GM06990 (cell line): ENCODE measurements at regions not wholly inside any gene's neighbourhood (a gene's known extent, or its start where the extent isn't known, plus 50 kb on each side); places are given as distances from the start of the nearest gene placed in this dataset.

Source experiments
- DNase-seq: peaks from one replicate; pipeline ENCODE4 v3.0.0-alpha.2; 2011; ENCODE audit not compliant: insufficient read length; ENCODE audit errors: extremely low read depth
- H3K27me3 ChIP-seq: replicated peaks from 2 replicates; pipeline ENCODE4 v1.6.0; 2011; ENCODE audit warnings: low read length; ENCODE audit not compliant: control insufficient read depth, insufficient read depth
- H3K36me3 ChIP-seq: 2 replicates; pipeline ENCODE4 v1.5.1; 2011; ENCODE audit warnings: low read length; ENCODE audit not compliant: control insufficient read depth, insufficient read depth
- H3K4me3 ChIP-seq: replicated peaks from 2 replicates; pipeline ENCODE4 v1.5.1; 2011; ENCODE audit warnings: low read depth, mild to moderate bottlenecking, control low read depth, low read length
- TF ChIP-seq, protein P1 (sequence below): IDR thresholded peaks from 2 replicates; pipeline ENCODE4 v1.5.1; 2011; ENCODE audit warnings: low read length, control low read depth, mild to moderate bottlenecking, inconsistent platforms; ENCODE audit not compliant: insufficient read depth, poor library complexity, severe bottlenecking

DNA sequence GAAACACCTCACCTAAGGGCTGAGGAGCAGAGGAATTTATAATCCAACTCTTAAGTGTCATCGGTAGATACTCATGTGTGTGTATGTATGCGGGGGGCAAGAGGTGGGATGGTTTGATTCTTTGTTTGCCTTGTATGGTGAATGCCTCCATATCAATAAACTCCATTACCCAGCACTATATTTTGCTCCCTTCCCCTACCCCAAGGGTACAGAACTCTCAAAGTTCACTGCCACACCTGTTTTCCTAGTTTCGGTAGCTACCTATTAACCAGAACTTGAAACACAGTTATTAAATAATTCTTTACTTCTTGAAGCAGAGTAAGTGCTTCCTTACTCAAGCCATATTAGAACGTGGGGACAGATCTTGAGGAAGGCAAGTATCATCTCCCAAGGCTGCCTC is 400.8 kb upstream of the SUCLG2 start:
- TF ChIP-seq, protein P1, sequence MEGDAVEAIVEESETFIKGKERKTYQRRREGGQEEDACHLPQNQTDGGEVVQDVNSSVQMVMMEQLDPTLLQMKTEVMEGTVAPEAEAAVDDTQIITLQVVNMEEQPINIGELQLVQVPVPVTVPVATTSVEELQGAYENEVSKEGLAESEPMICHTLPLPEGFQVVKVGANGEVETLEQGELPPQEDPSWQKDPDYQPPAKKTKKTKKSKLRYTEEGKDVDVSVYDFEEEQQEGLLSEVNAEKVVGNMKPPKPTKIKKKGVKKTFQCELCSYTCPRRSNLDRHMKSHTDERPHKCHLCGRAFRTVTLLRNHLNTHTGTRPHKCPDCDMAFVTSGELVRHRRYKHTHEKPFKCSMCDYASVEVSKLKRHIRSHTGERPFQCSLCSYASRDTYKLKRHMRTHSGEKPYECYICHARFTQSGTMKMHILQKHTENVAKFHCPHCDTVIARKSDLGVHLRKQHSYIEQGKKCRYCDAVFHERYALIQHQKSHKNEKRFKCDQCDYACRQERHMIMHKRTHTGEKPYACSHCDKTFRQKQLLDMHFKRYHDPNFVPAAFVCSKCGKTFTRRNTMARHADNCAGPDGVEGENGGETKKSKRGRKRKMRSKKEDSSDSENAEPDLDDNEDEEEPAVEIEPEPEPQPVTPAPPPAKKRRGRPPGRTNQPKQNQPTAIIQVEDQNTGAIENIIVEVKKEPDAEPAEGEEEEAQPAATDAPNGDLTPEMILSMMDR: no peak
- Histone ChIP-seq H3K4me3 (no peak overlapping the region), H3K36me3 (no peaks in the 10 kb centered on the region), H3K27me3 (no peaks in the 10 kb centered on the region)
- no peak for DNase-seq

DNA sequence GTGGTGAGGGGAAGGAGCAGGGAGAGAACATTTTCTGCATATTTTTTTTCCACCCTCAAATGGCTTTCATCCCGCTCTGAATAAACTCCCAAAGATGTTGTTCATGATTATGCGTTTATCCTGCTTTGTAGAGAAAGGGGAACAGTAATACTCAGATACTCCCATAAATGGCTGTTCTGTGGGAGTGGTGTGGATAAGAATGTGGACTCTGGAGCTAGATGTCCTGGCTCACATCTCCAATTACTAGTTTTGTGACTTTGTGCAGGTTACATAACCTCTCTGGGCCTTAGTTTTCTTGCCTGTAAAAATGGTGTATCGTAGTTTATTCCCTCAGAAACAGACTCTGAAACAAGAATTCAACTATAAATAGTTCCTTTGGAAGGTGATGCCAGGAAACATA is 395.4 kb upstream of the SUCLG2 start:
- TF ChIP-seq, protein P1: no peak
- no peak overlapping the region for H3K4me3 ChIP-seq
- H3K36me3 ChIP-seq: no peaks in the 10 kb centered on the region
- no peak for DNase-seq
- H3K27me3 ChIP-seq: no peaks in the 10 kb centered on the region

DNA sequence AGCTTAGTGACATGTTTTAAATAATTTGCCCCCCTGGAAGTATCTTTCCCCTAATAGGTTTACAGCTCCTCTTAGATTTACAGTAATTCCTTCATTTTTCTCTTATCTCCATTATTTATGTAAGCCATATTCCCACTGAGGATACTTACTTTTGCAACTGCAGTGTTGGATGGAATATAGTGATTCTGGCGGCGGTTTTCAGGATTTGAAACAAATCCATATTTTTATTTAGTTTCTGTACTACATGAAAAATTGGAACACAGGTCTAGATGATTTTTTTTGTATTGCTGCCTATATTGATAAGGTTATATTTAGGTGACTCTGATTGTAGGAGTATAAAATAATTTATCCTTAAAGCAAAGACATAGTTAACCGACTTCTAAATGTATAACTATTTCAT is 391.6 kb upstream of the SUCLG2 start:
- Histone ChIP-seq H3K36me3 (no peaks in the 10 kb centered on the region), H3K27me3 (no peaks in the 10 kb centered on the region), H3K4me3 (no peak overlapping the region)
- no peak for DNase-seq
- TF ChIP-seq, protein P1: no peak

DNA sequence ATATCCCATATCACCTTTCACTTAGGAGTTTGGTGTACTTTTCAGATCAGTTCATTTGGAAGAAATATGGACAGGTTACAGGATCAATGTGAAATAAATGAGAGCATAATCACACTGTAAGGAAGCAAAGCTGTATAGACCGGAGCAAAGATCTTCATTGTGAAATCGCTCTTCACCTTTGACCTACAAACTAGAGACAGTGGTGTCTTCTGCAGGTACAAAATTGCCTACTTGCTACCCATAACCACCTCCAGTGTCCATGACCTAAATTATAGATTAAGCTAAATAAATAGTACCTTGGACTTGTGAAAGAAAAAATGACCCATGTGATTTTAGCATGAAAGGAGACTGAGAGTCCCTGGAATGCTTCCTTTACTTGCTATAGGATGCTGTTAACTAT is 379.5 kb upstream of the SUCLG2 start:
- Histone ChIP-seq H3K36me3 (no peaks in the 10 kb centered on the region), H3K27me3 (no peaks in the 10 kb centered on the region), H3K4me3 (no peak overlapping the region)
- DNase-seq: no peak
- TF ChIP-seq, protein P1: no peak

DNA sequence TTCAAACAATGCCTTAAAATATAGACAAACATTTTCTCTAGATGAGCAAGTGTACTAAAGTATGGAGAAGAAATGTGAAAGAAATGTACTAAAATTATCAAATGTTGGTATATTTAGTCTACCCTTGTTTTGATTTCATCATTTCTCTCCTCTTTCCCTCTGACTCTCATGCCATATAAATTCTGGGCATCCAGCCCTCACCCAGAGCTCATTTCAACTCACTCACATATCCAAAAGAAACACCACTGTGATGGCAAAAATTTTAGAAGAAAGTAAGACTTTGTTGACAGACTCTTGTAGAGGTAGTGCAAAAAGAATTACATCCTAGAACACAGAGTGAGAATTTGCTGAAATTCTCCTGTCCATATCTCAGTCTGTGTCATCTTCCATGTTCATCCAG is 377.8 kb upstream of the SUCLG2 start:
- DNase-seq: no peak
- H3K36me3 ChIP-seq: no peaks in the 10 kb centered on the region
- TF ChIP-seq, protein P1: no peak
- H3K4me3 ChIP-seq: no peak overlapping the region
- H3K27me3 ChIP-seq: no peaks in the 10 kb centered on the region

DNA sequence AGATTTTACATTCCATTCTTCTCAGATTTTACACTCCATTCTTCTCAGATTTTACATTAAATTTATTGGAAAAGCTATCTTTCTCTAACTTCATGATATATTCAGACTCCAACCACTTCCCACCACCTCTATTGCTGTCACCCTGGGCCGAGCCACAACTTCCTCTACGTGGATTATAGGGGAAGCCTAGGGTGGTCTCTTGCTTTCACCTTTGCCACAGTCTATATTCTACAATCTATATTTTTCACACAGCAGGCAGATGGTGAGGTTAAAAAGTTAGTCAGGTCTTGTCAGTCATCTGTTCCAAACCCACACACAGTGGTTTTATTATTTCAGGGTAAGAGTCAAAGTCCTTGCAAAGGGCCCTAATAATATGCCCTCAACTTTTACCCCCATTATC is 370.8 kb upstream of the SUCLG2 start:
- H3K36me3 ChIP-seq: no peaks in the 10 kb centered on the region
- H3K27me3 ChIP-seq: no peaks in the 10 kb centered on the region
- DNase-seq: no peak
- no peak overlapping the region for H3K4me3 ChIP-seq
- TF ChIP-seq, protein P1: no peak
